ENCODE measurements at regions not wholly inside any gene's neighbourhood (a gene's known extent, or its start where the extent isn't known, plus 50 kb on each side); places are given as distances from the start of the nearest gene placed in this dataset.

- TF ChIP-seq CTCF (IDR thresholded peaks at IDR 0.05): no peak
Measured at GRCh38 chr4:24675721-24676389, 91.5 kb upstream of the DHX15 start.

GRCh38 chr4:24677909-24678308, 93.6 kb upstream of the DHX15 start:
- H3K27me3 Mint-ChIP-seq (ENCODE audit: insufficient read depth): peaks cover 15% of the 10 kb centered on the region
- no peak overlapping the region for H3K27ac Mint-ChIP-seq
- no peak overlapping the region for H3K4me3 Mint-ChIP-seq
- H3K4me1 Mint-ChIP-seq (ENCODE audit: low read depth): no peaks in the 10 kb centered on the region
- no peaks in the 10 kb centered on the region for H3K36me3 Mint-ChIP-seq (ENCODE audit: low read depth)
- no peak for DNase-seq
- H3K9me3 Mint-ChIP-seq: no peaks in the 10 kb centered on the region
- TF ChIP-seq CTCF (IDR thresholded peaks at IDR 0.05): no peak

More at GRCh38 chr4:24675721-24676389, 91.5 kb upstream of the DHX15 start:
- peaks cover 13% of the 10 kb centered on the region for H3K27me3 Mint-ChIP-seq (ENCODE audit: insufficient read depth)
- no peak overlapping the region for H3K4me3 Mint-ChIP-seq
- no peaks in the 10 kb centered on the region for H3K9me3 Mint-ChIP-seq
- H3K36me3 Mint-ChIP-seq (ENCODE audit: low read depth): no peaks in the 10 kb centered on the region
- H3K27ac Mint-ChIP-seq: no peak overlapping the region
- H3K4me1 Mint-ChIP-seq (ENCODE audit: low read depth): no peaks in the 10 kb centered on the region
- no peak for DNase-seq

DNA sequence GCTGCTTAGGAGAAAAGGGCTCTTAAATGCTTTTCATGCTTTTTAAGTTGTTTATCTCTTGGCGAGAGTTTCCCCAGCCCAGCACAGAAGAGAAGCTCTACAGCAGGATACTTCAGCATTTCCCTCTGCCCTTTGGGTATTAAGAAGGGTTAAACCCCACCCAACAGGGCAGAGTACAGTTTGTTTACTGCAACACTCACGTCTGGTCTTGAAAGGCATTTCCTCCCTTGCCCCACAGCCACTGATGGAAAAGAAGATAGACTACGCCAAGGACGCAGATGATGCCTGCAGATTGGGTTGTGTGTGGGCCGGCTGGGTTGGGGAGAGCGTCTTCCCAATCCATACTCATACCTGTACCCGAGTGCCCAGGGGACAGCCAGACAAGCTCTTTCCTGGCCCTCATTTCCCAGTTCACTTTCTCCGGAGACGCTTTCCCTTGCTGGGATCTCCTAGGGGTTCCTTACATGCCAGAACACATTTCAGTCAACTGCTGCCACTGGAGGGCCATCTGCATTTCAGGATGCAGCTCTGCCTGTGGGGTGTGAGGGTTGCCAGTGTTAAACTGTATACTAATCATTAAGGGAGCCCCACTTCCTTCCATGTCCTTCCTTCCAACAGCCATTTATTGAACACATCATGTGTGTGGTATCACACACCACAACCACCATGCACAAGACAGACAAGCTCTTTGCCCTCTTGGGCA, 96.5 kb upstream of the DHX15 start:
- peaks cover 14% of the 10 kb centered on the region for H3K27me3 Mint-ChIP-seq (ENCODE audit: insufficient read depth)
- no peaks in the 10 kb centered on the region for H3K36me3 Mint-ChIP-seq (ENCODE audit: low read depth)
- no peak overlapping the region for H3K27ac Mint-ChIP-seq
- H3K4me1 Mint-ChIP-seq (ENCODE audit: low read depth): no peaks in the 10 kb centered on the region
- DNase-seq: no peak
- no peak for TF ChIP-seq CTCF (IDR thresholded peaks at IDR 0.05)
- H3K9me3 Mint-ChIP-seq: no peaks in the 10 kb centered on the region
- H3K4me3 Mint-ChIP-seq: no peak overlapping the region

DNA sequence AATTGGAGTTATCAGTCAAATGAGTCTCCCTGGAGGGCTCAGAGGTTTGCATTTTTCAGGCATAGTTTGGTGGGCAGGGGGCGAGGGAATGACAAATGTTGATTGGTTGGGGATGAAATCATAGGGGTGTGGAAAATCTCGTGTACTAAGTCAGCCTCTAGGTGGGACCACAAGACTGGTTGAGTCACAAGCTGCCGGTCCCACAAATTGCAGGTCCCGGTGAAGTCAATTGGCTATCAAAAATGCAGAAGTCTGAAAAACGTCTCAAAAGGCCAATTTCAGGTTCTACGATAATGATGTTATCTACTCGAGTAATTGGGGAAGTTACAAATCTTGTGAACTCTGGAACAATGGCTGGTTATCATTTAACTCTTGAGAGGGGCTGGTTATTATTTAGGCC, 98.8 kb upstream of the DHX15 start:
- Mint-ChIP-seq H3K9me3 (no peaks in the 10 kb centered on the region), H3K27ac (no peak overlapping the region), H3K4me1 (ENCODE audit: low read depth) (peaks cover 6% of the 10 kb centered on the region; the same call in 1 of the 2 replicates), H3K27me3 (ENCODE audit: insufficient read depth) (peaks cover 21% of the 10 kb centered on the region), H3K36me3 (ENCODE audit: low read depth) (no peaks in the 10 kb centered on the region), H3K4me3 (no peak overlapping the region)
- TF ChIP-seq CTCF (IDR thresholded peaks at IDR 0.05): no peak
- DNase-seq: no peak

DNA sequence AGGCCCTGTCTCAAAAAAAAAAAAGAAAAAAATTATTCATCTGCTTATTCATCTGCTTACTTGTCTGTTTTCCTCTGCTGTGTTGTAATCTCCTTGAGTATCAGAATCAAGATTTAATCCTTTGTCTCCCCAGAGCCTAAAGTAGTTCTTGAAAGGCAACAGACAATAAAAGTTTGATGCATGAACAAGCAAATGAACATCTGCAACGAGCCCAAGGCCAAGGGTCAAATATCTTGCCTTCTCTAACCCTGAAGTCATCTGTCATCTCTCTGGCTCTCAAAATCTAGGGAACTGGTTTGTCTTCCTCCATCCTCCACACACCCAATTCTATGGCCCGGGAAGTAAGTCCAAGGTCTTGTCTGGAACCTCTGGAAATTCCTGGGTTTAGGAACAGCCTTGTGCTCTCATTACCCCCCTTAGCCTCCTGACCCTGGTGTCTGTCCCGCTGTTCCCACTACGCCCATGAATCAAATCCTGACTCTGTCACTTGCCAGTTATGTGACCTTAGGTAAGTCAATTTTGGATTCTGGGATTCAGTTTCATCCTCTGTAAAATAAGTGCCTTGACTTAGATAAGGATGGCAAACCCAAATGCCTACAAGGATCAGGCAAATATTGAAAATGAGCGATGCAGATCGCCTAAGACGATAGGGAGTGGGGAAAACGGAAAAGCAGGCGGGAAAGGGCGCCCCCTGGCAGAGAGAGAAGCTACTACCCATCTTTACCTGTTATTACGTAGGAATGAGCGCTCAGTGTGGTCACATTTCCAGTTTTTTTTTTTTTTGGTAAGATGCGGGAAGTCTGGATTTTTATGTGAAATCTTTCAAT, 102.7 kb upstream of the DHX15 start:
- DNase-seq: no peak
- no peaks in the 10 kb centered on the region for H3K36me3 Mint-ChIP-seq (ENCODE audit: low read depth)
- H3K4me1 Mint-ChIP-seq (ENCODE audit: low read depth): peaks cover 12% of the 10 kb centered on the region; the same call in 1 of the 2 replicates
- H3K9me3 Mint-ChIP-seq: no peaks in the 10 kb centered on the region
- no peak overlapping the region for H3K4me3 Mint-ChIP-seq
- H3K27me3 Mint-ChIP-seq (ENCODE audit: insufficient read depth): peaks cover 30% of the 10 kb centered on the region
- peak; percentile 68 for TF ChIP-seq CTCF (IDR thresholded peaks at IDR 0.05)
- no peak overlapping the region for H3K27ac Mint-ChIP-seq
